PC-3 (cell line): ENCODE measurements at regions not wholly inside any gene's neighbourhood (a gene's known extent, or its start where the extent isn't known, plus 50 kb on each side); places are given as distances from the start of the nearest gene placed in this dataset.

Experiments
- ATAC-seq: fragments of 200-7000 bp; cut with Tn5 transposase; 2 replicates; pipeline ENCODE4 v1.9.1; 2020; ENCODE audit warnings: mild to moderate bottlenecking, moderate library complexity
- BruUV-seq: library from RNA; stranded (reverse); fragments of 400-500 nt; replicated peaks from 2 replicates; lab custom pipeline; 2021; lab: Mats Ljungman, UMichigan
- CTCF ChIA-PET: fragments of 300-600 bp; sonication (Branson Sonifier 250); formaldehyde crosslinking; loops from one replicate; lab custom pipeline; 2022; ENCODE audit warnings: antibody characterized with exemption; lab: Charles Lee
- POLR2A ChIA-PET: fragments of 300-600 bp; sonication (Branson Sonifier 250); formaldehyde crosslinking; loops from one replicate; lab custom pipeline; 2022; ENCODE audit warnings: antibody characterized with exemption; ENCODE audit not compliant: unreplicated experiment; lab: Charles Lee
- DNase-seq: peaks from one replicate; pipeline ENCODE4 v3.0.0-alpha.2; 2015
- H2AFZ ChIP-seq: fragments of 300-600 bp; sonication (generic); 2 replicates; pipeline ENCODE4 v1.6.0; 2016; ENCODE audit warnings: antibody characterized with exemption, low read length
- H3F3A ChIP-seq: fragments of 300-600 bp; sonication (generic); one replicate; pipeline ENCODE4 v1.6.0; 2017; ENCODE audit warnings: antibody characterized with exemption, low read length, control low read depth, mild to moderate bottlenecking; ENCODE audit not compliant: unreplicated experiment
- H3K27ac ChIP-seq: fragments of 300-600 bp; sonication (generic); 2 replicates; pipeline ENCODE4 v1.5.1; 2016; ENCODE audit warnings: mild to moderate bottlenecking, low read length
- H3K27me3 ChIP-seq: fragments of 300-600 bp; sonication (generic); 2 replicates; pipeline ENCODE4 v1.6.1; 2016; ENCODE audit warnings: low read length, mixed read lengths
- H3K36me3 ChIP-seq: fragments of 300-600 bp; sonication (generic); 2 replicates; pipeline ENCODE4 v1.6.1; 2016; ENCODE audit warnings: low read depth, mixed run types, low read length, mixed read lengths
- H3K4me1 ChIP-seq: fragments of 300-600 bp; sonication (generic); 2 replicates; pipeline ENCODE4 v1.5.1; 2016; ENCODE audit warnings: low read length; ENCODE audit not compliant: insufficient read depth
- H3K4me2 ChIP-seq: fragments of 300-600 bp; sonication (generic); 2 replicates; pipeline ENCODE4 v1.6.0; 2016; ENCODE audit warnings: low read length
- H3K4me3 ChIP-seq: fragments of 300-600 bp; sonication (generic); 2 replicates; pipeline ENCODE4 v1.5.1; 2016; ENCODE audit warnings: mild to moderate bottlenecking, low read length, mixed read lengths
- H3K79me2 ChIP-seq: fragments of 300-600 bp; sonication (generic); 2 replicates; pipeline ENCODE4 v1.6.1; 2017; ENCODE audit warnings: low read length, mixed read lengths
- H3K9ac ChIP-seq: fragments of 300-600 bp; sonication (generic); 2 replicates; pipeline ENCODE4 v1.6.0; 2016; ENCODE audit warnings: mild to moderate bottlenecking, low read length
- H3K9me2 ChIP-seq: fragments of 300-600 bp; sonication (generic); replicated peaks from 2 replicates; pipeline ENCODE4 v1.6.1; 2016; ENCODE audit warnings: mixed run types, low read length, mixed read lengths
- H3K9me3 ChIP-seq: fragments of 300-600 bp; sonication (generic); 2 replicates; pipeline ENCODE4 v1.6.1; 2016; ENCODE audit warnings: low read length, mixed read lengths
- H4K20me1 ChIP-seq: fragments of 300-600 bp; sonication (generic); 2 replicates; pipeline ENCODE4 v1.6.1; 2016; ENCODE audit warnings: low read length, mixed read lengths
- EZH2 ChIP-seq: fragments of 300-600 bp; sonication (generic); IDR thresholded peaks from one replicate; pipeline ENCODE4 v1.6.1; 2017; ENCODE audit warnings: antibody characterized with exemption, mild to moderate bottlenecking, low read length; ENCODE audit not compliant: unreplicated experiment
- EZH2phosphoT487 ChIP-seq: fragments of 300-600 bp; sonication (generic); IDR thresholded peaks from 2 replicates; pipeline ENCODE4 v1.6.1; 2018; ENCODE audit warnings: mild to moderate bottlenecking, antibody characterized with exemption, low read length, borderline replicate concordance
- intact Hi-C: fragments of 100-400 bp; cut with micrococcal nuclease; formaldehyde crosslinking; loops from 2 replicates; pipeline ENCODE4 v1.9.0; 2023
- TF ChIP-seq, protein P1 (sequence below): fragments of 300-600 bp; sonication (generic); conservative IDR thresholded peaks from 2 replicates; pipeline ENCODE4 v1.5.1; 2017; ENCODE audit warnings: antibody characterized with exemption, low read depth, mild to moderate bottlenecking, low read length

DNA sequence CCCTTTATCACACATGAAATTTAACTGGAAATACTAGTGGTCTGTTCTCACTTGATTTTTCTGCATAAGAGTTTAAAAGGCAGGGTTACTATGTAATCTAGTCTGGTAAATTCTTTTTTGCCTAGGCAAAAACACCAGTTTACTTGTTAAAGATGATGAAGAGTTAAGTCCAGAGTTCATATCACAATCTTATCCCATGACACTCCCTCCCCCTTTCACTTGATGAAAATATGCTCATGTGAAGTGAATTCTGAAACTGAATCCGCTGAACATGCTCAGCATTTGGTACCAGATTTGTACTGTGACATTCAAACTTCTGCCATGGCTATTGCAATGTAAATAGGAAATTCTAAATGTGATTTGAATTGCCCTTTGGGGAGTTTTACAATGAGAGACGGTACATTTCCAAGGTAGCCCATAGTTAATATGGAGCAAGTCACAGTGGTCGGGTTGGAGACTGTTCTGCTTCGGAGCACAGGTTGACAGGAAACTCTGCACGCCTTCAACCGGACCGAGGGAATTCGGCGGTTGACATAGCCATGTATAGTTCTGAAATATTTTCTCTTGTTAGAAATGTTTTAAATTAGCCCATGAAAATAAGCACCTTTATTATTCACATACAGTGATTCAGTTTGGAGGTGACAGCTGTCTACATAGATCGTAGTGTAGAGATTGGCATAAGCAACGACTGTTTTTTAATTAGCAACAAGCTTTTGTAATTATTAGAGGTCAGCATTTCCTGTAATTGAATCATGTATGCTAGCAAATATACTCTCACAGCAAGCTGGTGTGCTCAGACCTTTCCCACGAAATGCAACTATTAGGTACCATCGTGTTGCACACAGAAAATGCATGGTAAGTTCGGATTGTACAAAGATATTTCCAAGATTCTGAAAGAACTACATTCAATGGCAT is 768.6 kb upstream of the GOLIM4 start:
- Histone ChIP-seq H3K9ac (no peak overlapping the region), H3F3A (no peaks in the 10 kb centered on the region), H3K79me2 (no peaks in the 10 kb centered on the region), H2AFZ (no peak overlapping the region), H3K27me3 (no peaks in the 10 kb centered on the region), H3K27ac (no peak overlapping the region), H3K9me3 (no peaks in the 10 kb centered on the region), H4K20me1 (no peaks in the 10 kb centered on the region), H3K9me2 (no peaks in the 10 kb centered on the region), H3K4me2 (no peak overlapping the region), H3K36me3 (no peaks in the 10 kb centered on the region), H3K4me3 (no peak overlapping the region), H3K4me1 (0 out of 2 replicates have a peak, but pooled peaks cover 4% of the 10 kb centered on the region)
- ATAC-seq (no peak; the same call in 1 of the 2 replicates), DNase-seq (no peak)
- intact Hi-C loops, result loop anchor here (1.0 to 10.0 kb wide), 7 partner anchors 20 to 878 kb away; no protein-coding TSS in a partner anchor
- POLR2A ChIA-PET, result interaction anchor here (0.6 to 0.7 kb wide), 3 partner anchors 88 to 803 kb away, joined by 6 to 8 read pairs (median 7); no protein-coding TSS in a partner anchor
- CTCF ChIA-PET, result interaction anchor here (0.6 to 1.5 kb wide), 10 partner anchors 14 to 1185 kb away, joined by 3 to 13 read pairs (median 6); no protein-coding TSS in a partner anchor
- no TSS peak for BruUV-seq
- TF ChIP-seq, protein P1, sequence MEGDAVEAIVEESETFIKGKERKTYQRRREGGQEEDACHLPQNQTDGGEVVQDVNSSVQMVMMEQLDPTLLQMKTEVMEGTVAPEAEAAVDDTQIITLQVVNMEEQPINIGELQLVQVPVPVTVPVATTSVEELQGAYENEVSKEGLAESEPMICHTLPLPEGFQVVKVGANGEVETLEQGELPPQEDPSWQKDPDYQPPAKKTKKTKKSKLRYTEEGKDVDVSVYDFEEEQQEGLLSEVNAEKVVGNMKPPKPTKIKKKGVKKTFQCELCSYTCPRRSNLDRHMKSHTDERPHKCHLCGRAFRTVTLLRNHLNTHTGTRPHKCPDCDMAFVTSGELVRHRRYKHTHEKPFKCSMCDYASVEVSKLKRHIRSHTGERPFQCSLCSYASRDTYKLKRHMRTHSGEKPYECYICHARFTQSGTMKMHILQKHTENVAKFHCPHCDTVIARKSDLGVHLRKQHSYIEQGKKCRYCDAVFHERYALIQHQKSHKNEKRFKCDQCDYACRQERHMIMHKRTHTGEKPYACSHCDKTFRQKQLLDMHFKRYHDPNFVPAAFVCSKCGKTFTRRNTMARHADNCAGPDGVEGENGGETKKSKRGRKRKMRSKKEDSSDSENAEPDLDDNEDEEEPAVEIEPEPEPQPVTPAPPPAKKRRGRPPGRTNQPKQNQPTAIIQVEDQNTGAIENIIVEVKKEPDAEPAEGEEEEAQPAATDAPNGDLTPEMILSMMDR, result no peak
- TF ChIP-seq EZH2, result no peak
- TF ChIP-seq EZH2phosphoT487, result no peak

DNA sequence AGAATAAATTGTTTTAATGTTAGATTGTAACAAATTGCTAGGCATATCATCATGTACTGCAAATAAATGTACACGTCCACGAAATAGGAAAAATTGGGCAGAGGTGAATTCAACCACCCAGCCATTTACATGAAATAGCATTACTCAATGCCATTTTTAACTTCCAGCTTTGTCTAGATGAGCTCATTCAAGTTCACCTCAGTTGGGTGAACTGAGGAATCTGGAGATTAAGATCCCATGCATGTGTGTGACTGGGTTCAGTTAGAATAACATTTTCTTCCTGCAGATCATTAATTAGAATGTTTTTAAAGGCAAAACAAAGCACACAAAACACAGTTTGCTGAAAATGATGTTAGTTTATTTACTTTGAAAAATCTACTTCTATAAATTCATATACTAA is 767.8 kb upstream of the GOLIM4 start:
- Histone ChIP-seq H3K9me2 (no peaks in the 10 kb centered on the region), H3K4me3 (no peak overlapping the region), H3K4me1 (no peaks in the 10 kb centered on the region), H3K27ac (no peak overlapping the region), H3K79me2 (no peaks in the 10 kb centered on the region), H3K4me2 (no peak overlapping the region), H3K36me3 (no peaks in the 10 kb centered on the region), H3K27me3 (no peaks in the 10 kb centered on the region), H3K9ac (no peak overlapping the region), H3F3A (no peaks in the 10 kb centered on the region), H4K20me1 (no peaks in the 10 kb centered on the region), H3K9me3 (no peaks in the 10 kb centered on the region), H2AFZ (no peak overlapping the region)
- ATAC-seq (no peak), DNase-seq (no peak)
- intact Hi-C loops, result loop anchor here (5.0 to 10.0 kb wide), 2 partner anchors 241 to 879 kb away; no protein-coding TSS in a partner anchor
- TF ChIP-seq EZH2phosphoT487 (no peak), EZH2 (no peak)
- TF ChIP-seq, protein P1, result no peak
- POLR2A ChIA-PET, result no interaction called here
- CTCF ChIA-PET, result no interaction called here
- no TSS peak for BruUV-seq
